Muscle of leg (tissue), 3 donors: ENCODE measurements at regions not wholly inside any gene's neighbourhood (a gene's known extent, or its start where the extent isn't known, plus 50 kb on each side); places are given as distances from the start of the nearest gene placed in this dataset.
"Not testable (repeated sequence)": the region's sequence is repeated elsewhere in the genome, so short reads cannot be mapped to it uniquely, and the experiment has no call there.

Experiments
- DNase-seq: peaks from one replicate; pipeline ENCODE4 v3.0.0; 2013
- H3K27ac ChIP-seq: one replicate; pipeline ENCODE4 v1.5.1; 2013; ENCODE audit warnings: mild to moderate bottlenecking, low read length, control low read depth
- H3K27me3 ChIP-seq: one replicate; pipeline ENCODE4 v1.6.1; 2013; ENCODE audit warnings: low read length; ENCODE audit not compliant: control insufficient read depth, insufficient read depth
- H3K36me3 ChIP-seq: one replicate; pipeline ENCODE4 v1.6.1; 2013; ENCODE audit warnings: low read length; ENCODE audit not compliant: control insufficient read depth, insufficient read depth
- H3K4me1 ChIP-seq: one replicate; pipeline ENCODE4 v1.6.1; 2013; ENCODE audit warnings: low read length; ENCODE audit not compliant: control insufficient read depth, insufficient read depth
- H3K4me3 ChIP-seq: one replicate; pipeline ENCODE4 v1.5.1; 2013; ENCODE audit warnings: low read length, control low read depth
- H3K9me3 ChIP-seq: replicated peaks from 2 replicates; pipeline ENCODE4 v1.6.1; 2013; ENCODE audit warnings: low read depth, low read length; ENCODE audit not compliant: control insufficient read depth
- whole genome bisulfite sequencing: methylation state at CpG from one replicate; pipeline ENCODE4 v1.1.5; 2013; ENCODE audit warnings: missing lambda C conversion rate; ENCODE audit not compliant: insufficient coverage; 5-methylcytosine and 5-hydroxymethylcytosine counted together

- H3K27me3 ChIP-seq = no peaks in the 10 kb centered on the region
- no peak for DNase-seq
- no peaks in the 10 kb centered on the region for H3K36me3 ChIP-seq
- H3K9me3 ChIP-seq = no peaks in the 10 kb centered on the region
- H3K27ac ChIP-seq = no peak overlapping the region
- no peak overlapping the region for H3K4me3 ChIP-seq
- no CpG with 5 or more reads among the region's 6 CpGs for WGBS
- H3K4me1 ChIP-seq = no peaks in the 10 kb centered on the region
These were observed 154.3 kb upstream of the DCAF8L1 start for GRCh38 chrX:28135378-28136047.

GRCh38 chrX:28133763-28134162, 152.5 kb upstream of the DCAF8L1 start:
- DNase-seq = no peak
- no peaks in the 10 kb centered on the region for H3K27me3 ChIP-seq
- H3K27ac ChIP-seq = no peak overlapping the region
- no peaks in the 10 kb centered on the region for H3K9me3 ChIP-seq
- 29% methylated on average over 1 of the region's 4 CpGs for WGBS
- H3K36me3 ChIP-seq = no peaks in the 10 kb centered on the region
- no peak overlapping the region for H3K4me3 ChIP-seq
- no peaks in the 10 kb centered on the region for H3K4me1 ChIP-seq

GRCh38 chrX:28127662-28128061, 146.4 kb upstream of the DCAF8L1 start:
- H3K4me1 ChIP-seq = no peaks in the 10 kb centered on the region
- DNase-seq = no peak
- 67% methylated on average over 1 of the region's 3 CpGs for WGBS
- no peaks in the 10 kb centered on the region for H3K27me3 ChIP-seq
- H3K36me3 ChIP-seq = no peaks in the 10 kb centered on the region
- H3K4me3 ChIP-seq = no peak overlapping the region
- H3K27ac ChIP-seq = no peak overlapping the region
- no peaks in the 10 kb centered on the region for H3K9me3 ChIP-seq

GRCh38 chrX:28126886-28127285, 145.6 kb upstream of the DCAF8L1 start:
- H3K9me3 ChIP-seq = no peaks in the 10 kb centered on the region
- no peak overlapping the region for H3K4me3 ChIP-seq
- no peaks in the 10 kb centered on the region for H3K27me3 ChIP-seq
- DNase-seq = no peak
- no peak overlapping the region for H3K27ac ChIP-seq
- H3K36me3 ChIP-seq = no peaks in the 10 kb centered on the region
- no peaks in the 10 kb centered on the region for H3K4me1 ChIP-seq

GRCh38 chrX:28124416-28124815, 143.2 kb upstream of the DCAF8L1 start:
- H3K27ac ChIP-seq = no peak overlapping the region
- H3K4me1 ChIP-seq = no peaks in the 10 kb centered on the region
- no peaks in the 10 kb centered on the region for H3K9me3 ChIP-seq
- DNase-seq = no peak
- no CpG with 5 or more reads among the region's 2 CpGs for WGBS
- H3K36me3 ChIP-seq = no peaks in the 10 kb centered on the region
- no peaks in the 10 kb centered on the region for H3K27me3 ChIP-seq
- no peak overlapping the region for H3K4me3 ChIP-seq

GRCh38 chrX:28120580-28121245, 139.5 kb upstream of the DCAF8L1 start:
- not testable (repeated sequence) for H3K27ac ChIP-seq, H3K36me3 ChIP-seq, H3K27me3 ChIP-seq, DNase-seq, H3K4me1 ChIP-seq, H3K9me3 ChIP-seq, H3K4me3 ChIP-seq
- 77% methylated on average over 3 of the region's 8 CpGs for WGBS

GRCh38 chrX:28120072-28120471, 138.8 kb upstream of the DCAF8L1 start:
- no peaks in the 10 kb centered on the region for H3K27me3 ChIP-seq
- H3K4me3 ChIP-seq = no peak overlapping the region
- 43% methylated on average over 1 of the region's 4 CpGs for WGBS
- DNase-seq = no peak
- H3K9me3 ChIP-seq = no peaks in the 10 kb centered on the region
- H3K36me3 ChIP-seq = no peaks in the 10 kb centered on the region
- H3K4me1 ChIP-seq = no peaks in the 10 kb centered on the region
- H3K27ac ChIP-seq = no peak overlapping the region

- Histone ChIP-seq H3K27ac (no peak overlapping the region), H3K36me3 (no peaks in the 10 kb centered on the region), H3K27me3 (no peaks in the 10 kb centered on the region), H3K4me1 (no peaks in the 10 kb centered on the region), H3K9me3 (no peaks in the 10 kb centered on the region), H3K4me3 (no peak overlapping the region)
- no CpG with 5 or more reads among the region's 1 CpG for WGBS
- DNase-seq = no peak
These were observed 127.1 kb upstream of the DCAF8L1 start for GRCh38 chrX:28108186-28108945.

- Histone ChIP-seq H3K27ac (no peak overlapping the region), H3K4me1 (no peaks in the 10 kb centered on the region), H3K4me3 (no peak overlapping the region), H3K27me3 (no peaks in the 10 kb centered on the region), H3K9me3 (no peaks in the 10 kb centered on the region), H3K36me3 (no peaks in the 10 kb centered on the region)
- no peak for DNase-seq
- WGBS = 54% methylated on average over 3 of the region's 3 CpGs
These were observed 117.9 kb upstream of the DCAF8L1 start for GRCh38 chrX:28099166-28099565.

- 77% methylated on average over 1 of the region's 2 CpGs for WGBS
- no peak for DNase-seq
- no peaks in the 10 kb centered on the region for H3K9me3 ChIP-seq
- H3K27ac ChIP-seq = no peak overlapping the region
- no peak overlapping the region for H3K4me3 ChIP-seq
- no peaks in the 10 kb centered on the region for H3K36me3 ChIP-seq
- H3K4me1 ChIP-seq = no peaks in the 10 kb centered on the region
- no peaks in the 10 kb centered on the region for H3K27me3 ChIP-seq
These were observed 104.4 kb upstream of the DCAF8L1 start for GRCh38 chrX:28085653-28086052.
